Stimulated activated CD4-positive, alpha-beta T cell treated with anti-CD3 and anti-CD28 coated beads, Interleukin-2, amount 100 ng/mL, for 48 hours (primary cell): ENCODE measurements at regions not wholly inside any gene's neighbourhood (a gene's known extent, or its start where the extent isn't known, plus 50 kb on each side); places are given as distances from the start of the nearest gene placed in this dataset.
"Not testable (repeated sequence)": the region's sequence is repeated elsewhere in the genome, so short reads cannot be mapped to it uniquely, and the experiment has no call there.

Source experiments
- DNase-seq, 2 donors: peaks; one replicate each; pipeline ENCODE4 v3.0.0-alpha.2; 2020

DNA sequence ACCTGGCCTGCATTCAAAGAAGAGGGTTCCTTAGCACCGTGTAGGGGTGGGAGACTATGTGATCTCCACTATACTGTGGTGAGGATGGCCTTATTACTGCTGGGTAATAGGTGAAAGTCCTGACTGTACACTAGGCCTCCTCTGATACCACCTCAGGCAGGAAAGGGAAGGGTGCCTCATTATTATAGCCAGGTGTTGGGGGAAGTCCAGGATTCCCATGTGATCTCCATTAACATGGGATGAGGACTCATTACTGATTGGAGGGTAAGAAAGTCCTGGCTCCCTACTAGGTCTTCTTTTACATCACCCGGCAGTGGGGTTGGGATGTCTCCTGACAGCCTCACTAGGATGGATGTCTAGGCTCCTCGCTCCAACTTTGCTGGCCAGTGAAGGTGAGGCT is 252.1 kb downstream of the LRIG3 start:
- no peak for DNase-seq

- no peak for DNase-seq
These were observed 251.4 kb downstream of the LRIG3 start for GRCh38 chr12:58668871-58669270.

DNA sequence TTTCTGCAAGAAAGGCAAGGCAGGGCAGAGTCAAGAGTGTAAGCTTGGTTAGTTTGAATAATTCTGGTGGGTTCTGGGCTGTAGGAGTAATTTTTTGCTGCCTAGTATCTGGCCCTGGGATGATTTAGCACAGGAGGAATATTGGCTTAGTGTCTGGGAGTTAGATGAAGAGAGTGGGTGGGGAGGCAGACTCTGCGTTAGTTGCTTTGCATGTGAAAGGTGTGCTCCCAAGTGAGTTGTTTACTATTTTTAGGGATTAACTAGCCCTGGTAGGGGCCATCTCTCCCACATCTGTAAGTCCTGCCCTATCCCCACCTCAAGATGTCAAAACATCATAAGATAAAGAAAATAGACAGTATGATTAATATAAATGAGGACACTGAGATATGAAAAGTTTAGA is 249.7 kb downstream of the LRIG3 start:
- DNase-seq: no peak

GRCh38 chr12:58671196-58671595 is 249.1 kb downstream of the LRIG3 start:
- DNase-seq: no peak

- no peak for DNase-seq
These were observed 247.3 kb downstream of the LRIG3 start for GRCh38 chr12:58673021-58673420.

DNA sequence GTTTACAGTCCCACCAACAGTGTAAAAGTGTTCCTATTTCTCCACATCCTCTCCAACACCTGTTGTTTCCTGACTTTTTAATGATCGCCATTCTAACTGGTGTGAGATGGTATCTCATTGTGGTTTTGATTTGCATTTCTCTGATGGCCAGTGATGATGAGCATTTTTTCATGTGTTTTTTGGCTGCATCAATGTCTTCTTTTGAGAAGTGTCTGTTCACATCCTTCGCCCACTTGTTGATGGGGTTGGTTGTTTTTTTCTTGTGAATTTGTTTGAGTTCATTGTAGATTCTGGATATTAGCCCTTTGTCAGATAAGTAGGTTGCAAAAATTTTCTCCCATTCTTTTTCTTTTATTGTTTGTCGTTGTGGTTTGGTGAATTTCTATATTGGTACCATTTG is 242.5 kb downstream of the LRIG3 start:
- DNase-seq: not testable (repeated sequence)

GRCh38 chr12:58678753-58679152 is 241.6 kb downstream of the LRIG3 start:
- no peak for DNase-seq

- no peak for DNase-seq
These were observed 238.6 kb downstream of the LRIG3 start for GRCh38 chr12:58681730-58682129.

DNA sequence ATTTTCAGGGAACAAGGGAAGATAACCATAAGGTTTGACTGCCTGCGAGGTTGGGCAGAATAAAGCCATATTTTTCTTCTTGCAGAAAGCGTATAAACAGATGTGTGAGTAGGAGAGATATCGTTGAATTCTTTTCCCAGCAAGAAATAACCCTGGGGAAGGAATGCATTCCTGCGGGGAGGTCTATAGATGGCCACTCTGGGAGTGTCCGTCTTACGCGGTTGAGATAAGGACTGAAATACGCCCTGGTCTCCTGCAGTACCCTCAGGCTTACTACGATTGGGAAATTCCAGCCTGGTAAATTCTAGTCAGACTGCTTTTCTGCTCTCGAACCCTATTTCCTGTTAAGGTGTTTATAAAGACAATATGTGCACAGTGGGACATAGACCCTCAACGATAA is 225.0 kb downstream of the LRIG3 start:
- no peak for DNase-seq

- no peak for DNase-seq
These were observed 218.8 kb downstream of the LRIG3 start for GRCh38 chr12:58701536-58701935.

GRCh38 chr12:58703866-58704265 is 216.4 kb downstream of the LRIG3 start:
- no peak for DNase-seq

- DNase-seq: not testable (repeated sequence)
These were observed 215.5 kb downstream of the LRIG3 start for GRCh38 chr12:58704770-58705169.

- DNase-seq: no peak
These were observed 209.4 kb downstream of the LRIG3 start for GRCh38 chr12:58710901-58711300.

DNA sequence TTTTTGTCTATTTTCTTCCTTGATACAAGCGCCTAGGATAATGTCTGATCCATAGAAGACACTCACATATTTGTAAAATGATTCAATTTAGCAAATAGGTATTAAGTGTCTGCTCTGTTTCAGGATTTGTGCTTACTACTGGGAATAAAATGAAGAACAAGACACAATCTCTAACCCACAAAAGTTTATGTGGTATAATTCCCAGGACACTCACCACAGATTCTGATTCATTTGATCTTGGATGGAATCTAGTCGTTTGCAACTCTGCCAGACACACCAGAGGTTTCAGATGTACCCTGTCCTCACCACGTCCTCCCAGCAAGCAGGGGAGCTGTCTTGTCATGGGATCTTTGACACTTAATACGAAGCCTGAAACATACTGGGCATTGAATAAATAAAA is 208.3 kb downstream of the LRIG3 start:
- no peak for DNase-seq

- no peak for DNase-seq
These were observed 207.3 kb downstream of the LRIG3 start for GRCh38 chr12:58712976-58713375.

DNA sequence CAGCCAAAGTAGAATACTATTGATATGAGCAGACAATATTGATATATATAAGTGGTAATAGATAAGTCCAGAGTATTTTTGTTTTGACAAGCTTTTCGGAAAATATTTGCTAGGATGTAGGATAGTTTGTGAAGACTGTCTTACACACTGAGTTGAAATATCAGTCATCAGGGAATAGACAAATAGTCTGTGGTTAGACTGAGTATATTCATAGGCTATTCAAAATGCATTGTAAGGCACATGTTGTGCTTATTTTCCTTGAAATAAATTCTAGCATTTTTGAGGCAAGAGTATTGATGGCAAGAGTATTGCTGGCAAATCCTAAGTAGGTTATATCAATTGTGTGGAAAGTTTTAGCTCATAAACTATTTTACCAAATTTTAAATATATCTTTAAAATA is 201.1 kb downstream of the LRIG3 start:
- DNase-seq: no peak

GRCh38 chr12:58720421-58720820 is 199.9 kb downstream of the LRIG3 start:
- DNase-seq: no peak

- no peak for DNase-seq
These were observed 194.8 kb downstream of the LRIG3 start for GRCh38 chr12:58725400-58726105.

- no peak for DNase-seq
These were observed 192.8 kb downstream of the LRIG3 start for GRCh38 chr12:58727521-58727920.

DNA sequence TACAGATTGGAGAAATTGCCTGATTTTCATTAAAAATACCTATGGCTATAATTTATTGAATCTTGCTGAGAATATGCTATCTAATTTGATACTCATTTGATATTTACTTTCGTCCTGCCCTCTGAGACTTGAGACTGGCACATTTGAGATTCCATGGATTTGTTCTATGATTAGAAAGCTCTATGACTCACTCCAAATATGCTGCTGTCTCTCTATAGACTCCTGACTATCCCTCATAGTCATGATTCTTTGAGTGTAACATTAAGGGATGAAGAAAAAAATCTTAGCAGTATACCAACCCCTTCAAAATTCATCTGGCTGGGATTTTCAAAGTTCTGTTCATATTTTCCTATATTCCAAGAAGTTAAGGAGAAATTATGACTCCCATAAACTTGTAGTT is 191.9 kb downstream of the LRIG3 start:
- DNase-seq: no peak

DNA sequence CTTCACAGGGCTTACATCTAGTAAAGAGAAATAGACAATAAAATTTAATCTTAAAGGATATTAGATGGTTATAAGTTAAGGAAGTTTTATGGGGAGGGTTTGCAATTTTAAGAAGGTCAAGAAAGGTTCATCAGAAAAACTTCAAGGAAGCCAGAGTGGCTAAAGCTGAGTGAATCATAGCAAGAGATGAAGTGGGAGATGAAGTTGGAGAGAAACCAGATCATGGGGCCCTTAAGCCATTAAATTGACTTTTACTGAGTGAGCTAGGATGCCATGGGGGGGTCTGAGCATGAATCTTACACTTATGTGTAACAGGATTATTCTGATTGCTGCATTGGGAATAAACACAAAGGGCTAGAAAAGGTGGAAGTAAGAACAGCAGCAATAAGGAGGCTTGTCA is 189.2 kb downstream of the LRIG3 start:
- DNase-seq: no peak

DNA sequence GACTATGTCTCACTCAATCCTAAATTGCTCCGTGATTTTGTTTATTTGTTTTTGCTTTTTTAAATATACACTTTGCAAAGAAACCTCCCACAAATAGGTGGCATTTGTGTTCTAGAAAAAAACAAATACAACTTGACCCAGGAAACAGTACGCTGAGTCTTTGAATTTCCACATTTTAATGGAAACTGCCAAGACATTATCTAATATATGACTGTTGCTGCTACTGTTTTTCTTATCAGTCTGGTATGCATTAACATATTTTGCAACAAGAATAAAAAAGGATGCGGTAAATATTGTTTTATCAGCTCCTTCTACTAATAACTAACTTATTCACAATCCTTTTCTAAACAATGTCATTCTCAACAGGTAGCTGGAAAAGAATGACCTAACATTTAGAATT is 187.4 kb downstream of the LRIG3 start:
- no peak for DNase-seq

DNA sequence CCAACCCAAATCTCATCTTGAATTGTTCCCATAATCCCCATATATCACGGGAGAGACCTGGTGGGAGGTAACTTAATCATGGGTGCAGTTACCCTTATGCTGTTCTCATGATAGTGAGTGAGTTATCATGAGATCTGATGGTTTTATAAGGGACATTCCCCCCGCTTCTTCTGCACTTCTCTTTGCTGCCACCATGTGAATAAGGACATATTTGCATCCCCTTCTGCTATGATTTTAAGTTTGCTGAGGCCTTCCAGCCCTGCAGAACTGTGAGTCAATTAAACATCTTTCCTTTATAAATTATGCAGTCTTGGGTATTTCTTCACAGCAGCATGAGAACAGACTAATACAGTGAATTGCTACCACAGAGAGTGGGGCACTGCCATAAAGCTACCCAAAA is 179.1 kb downstream of the LRIG3 start:
- DNase-seq: no peak

GRCh38 chr12:58745348-58746125 is 174.8 kb downstream of the LRIG3 start:
- DNase-seq: no peak

DNA sequence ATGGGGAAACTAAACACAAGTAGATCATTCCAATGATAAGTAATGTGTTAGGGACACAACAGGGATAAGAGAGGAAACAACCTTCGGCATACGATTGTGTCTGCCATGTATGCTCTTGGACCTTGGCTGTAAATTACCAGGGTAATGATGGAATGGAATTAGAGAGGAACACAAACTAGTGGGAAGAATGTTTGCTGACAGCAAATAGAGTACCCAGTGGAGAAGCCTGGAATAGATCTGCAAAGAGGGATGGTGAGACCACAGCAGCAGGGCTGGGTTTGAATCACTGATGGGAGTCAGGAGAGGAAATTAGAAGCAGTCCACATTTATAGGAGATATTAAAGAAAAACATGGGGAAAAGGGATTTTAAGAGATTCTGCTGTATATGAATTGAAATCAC is 172.8 kb downstream of the LRIG3 start:
- no peak for DNase-seq
